Mucosa of rectum (tissue), 2 donors: ENCODE measurements at regions not wholly inside any gene's neighbourhood (a gene's known extent, or its start where the extent isn't known, plus 50 kb on each side); places are given as distances from the start of the nearest gene placed in this dataset.

Source experiments
- H3K27ac ChIP-seq, 2 donors: one replicate each; pipeline ENCODE4 v1.7.0; 2013; ENCODE audit warnings: inconsistent platforms in 2 of 2, low read depth in 2 of 2, low read length in 2 of 2
- H3K27me3 ChIP-seq, 2 donors: one replicate each; pipeline ENCODE4 v1.7.0; 2013; ENCODE audit warnings: low read length in 2 of 2; ENCODE audit not compliant: control insufficient read depth in 2 of 2, insufficient read depth in 2 of 2
- H3K36me3 ChIP-seq, 2 donors: one replicate each; pipeline ENCODE4 v1.7.0; 2013; ENCODE audit warnings: low read length in 2 of 2; ENCODE audit not compliant: control insufficient read depth in 2 of 2, insufficient read depth in 2 of 2
- H3K4me1 ChIP-seq, 2 donors: one replicate each; pipeline ENCODE4 v1.7.0; 2013; ENCODE audit warnings: low read length in 2 of 2, mild to moderate bottlenecking in 1 of 2; ENCODE audit not compliant: control insufficient read depth in 2 of 2, insufficient read depth in 2 of 2
- H3K4me3 ChIP-seq, 2 donors: one replicate each; pipeline ENCODE4 v1.7.0; 2013; ENCODE audit warnings: low read length in 2 of 2
- H3K9ac ChIP-seq, 2 donors: one replicate each; pipeline ENCODE4 v1.7.0; 2013; ENCODE audit warnings: low read length in 2 of 2, low read depth in 1 of 2, mild to moderate bottlenecking in 1 of 2
- H3K9me3 ChIP-seq, 2 donors: one replicate each; pipeline ENCODE4 v1.7.0; 2013; ENCODE audit warnings: low read length in 2 of 2; ENCODE audit not compliant: control insufficient read depth in 2 of 2
- donor health status: healthy.
- donor health status: Normal muscosa, but diverticular disease.

DNA sequence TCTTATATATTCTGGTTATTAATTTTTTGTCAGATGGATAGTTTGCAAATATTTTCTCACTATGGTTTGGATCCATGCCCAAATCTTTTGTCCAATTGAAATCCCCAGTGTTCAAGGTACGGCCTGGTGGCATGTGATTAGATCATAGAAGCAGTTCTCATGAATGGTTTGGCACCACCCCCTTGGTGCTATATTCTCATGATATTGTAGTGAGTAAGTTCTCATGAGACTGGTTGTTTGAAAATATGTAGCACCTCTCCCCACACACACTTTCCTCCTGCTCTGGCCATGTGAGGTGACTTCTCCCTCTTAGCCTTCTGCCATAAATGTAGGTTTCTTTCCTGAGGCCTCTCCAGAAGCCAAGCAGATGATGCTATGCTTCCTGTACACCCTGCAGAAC, 107.7 kb upstream of the KYNU start:
- Histone ChIP-seq H3K4me3 (no peak overlapping the region), H3K4me1 (no peaks in the 10 kb centered on the region), H3K9ac (no peak overlapping the region), H3K27ac (no peak overlapping the region), H3K9me3 (no peaks in the 10 kb centered on the region), H3K36me3 (no peaks in the 10 kb centered on the region), H3K27me3 (no peaks in the 10 kb centered on the region)

DNA sequence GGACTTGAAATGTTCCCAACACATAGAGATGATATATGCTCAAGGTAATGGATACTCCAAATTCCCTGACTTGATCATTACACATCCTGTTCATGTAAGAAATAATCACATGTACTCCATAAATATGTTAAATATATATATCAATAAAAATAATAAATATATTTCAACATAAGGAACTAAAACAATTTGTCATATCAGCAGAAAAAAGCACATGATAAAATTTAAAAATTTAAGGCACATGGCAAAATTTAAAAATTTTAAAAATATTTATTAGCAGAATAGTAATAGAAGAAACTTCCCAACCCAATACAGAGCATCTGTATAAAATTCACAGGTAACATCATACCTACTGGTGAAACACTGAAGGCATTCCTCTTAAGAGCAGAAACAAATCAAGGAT, 109.6 kb upstream of the KYNU start:
- H3K27ac ChIP-seq, result no peak overlapping the region
- H3K36me3 ChIP-seq, result no peaks in the 10 kb centered on the region
- no peak overlapping the region for H3K9ac ChIP-seq
- no peak overlapping the region for H3K4me3 ChIP-seq
- H3K27me3 ChIP-seq, result no peaks in the 10 kb centered on the region
- no peaks in the 10 kb centered on the region for H3K9me3 ChIP-seq
- no peaks in the 10 kb centered on the region for H3K4me1 ChIP-seq

DNA sequence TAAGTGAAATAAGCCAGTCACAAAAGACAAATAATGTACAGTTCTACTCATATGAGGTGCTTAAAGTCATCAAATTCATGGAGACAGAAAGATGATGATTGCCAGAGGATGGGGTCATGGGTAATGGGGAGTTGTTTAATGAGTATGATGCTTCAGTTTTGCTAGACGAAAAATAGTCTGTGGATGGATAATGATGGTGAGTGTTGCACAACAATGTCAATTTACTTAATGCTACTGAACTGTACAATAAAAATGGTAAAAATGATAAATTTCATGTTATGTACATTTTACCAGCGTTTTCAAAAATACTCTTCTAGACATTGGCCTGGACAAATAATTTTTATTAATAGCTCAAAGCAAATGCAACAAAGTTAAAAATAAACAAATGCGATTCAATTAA, 118.5 kb upstream of the KYNU start:
- Histone ChIP-seq H3K4me1 (no peaks in the 10 kb centered on the region), H3K27ac (no peak overlapping the region), H3K9me3 (no peaks in the 10 kb centered on the region), H3K36me3 (no peaks in the 10 kb centered on the region), H3K9ac (no peak overlapping the region), H3K4me3 (no peak overlapping the region), H3K27me3 (no peaks in the 10 kb centered on the region)

DNA sequence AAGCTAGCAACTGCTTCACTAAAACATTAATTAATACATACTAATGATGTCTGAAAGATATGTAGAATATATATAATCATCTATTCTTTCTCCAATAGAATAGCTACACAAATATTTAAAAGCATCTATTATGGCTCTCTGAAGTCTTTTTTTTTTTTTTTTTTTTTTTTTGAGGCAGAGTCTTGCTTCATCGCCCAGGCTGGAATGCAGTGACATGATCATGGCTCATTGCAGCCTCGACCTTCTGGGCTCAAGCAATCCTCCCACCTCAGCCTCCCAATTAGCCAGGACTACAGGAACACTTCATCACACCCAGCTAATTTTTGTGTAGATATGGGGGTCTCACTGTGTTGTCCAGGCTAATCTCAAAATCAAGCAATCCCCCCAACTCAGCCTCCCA, 120.4 kb upstream of the KYNU start:
- Histone ChIP-seq H3K4me1 (no peaks in the 10 kb centered on the region), H3K4me3 (no peak overlapping the region), H3K27me3 (no peaks in the 10 kb centered on the region), H3K9me3 (no peaks in the 10 kb centered on the region), H3K9ac (no peak overlapping the region), H3K27ac (no peak overlapping the region), H3K36me3 (no peaks in the 10 kb centered on the region)

DNA sequence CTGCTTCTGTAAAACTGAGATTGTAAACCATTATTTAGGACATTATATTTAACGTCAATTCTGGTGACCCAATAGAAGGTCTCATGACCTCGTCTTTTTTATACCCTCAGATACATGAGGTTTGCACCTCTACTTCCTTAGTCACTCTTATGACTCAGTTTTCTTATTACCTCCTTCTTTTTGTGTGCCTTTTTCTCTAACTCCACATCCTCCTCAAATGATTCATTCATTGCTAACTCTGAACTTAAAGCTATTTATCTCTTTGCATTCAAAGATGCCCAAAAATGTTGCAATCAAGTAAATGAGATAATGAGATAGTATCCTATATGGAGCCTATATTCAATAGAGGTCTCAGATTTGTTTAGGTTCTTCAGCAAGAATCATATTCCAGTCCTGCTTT, 121.0 kb upstream of the KYNU start:
- H3K9me3 ChIP-seq, result no peaks in the 10 kb centered on the region
- no peak overlapping the region for H3K27ac ChIP-seq
- H3K27me3 ChIP-seq, result no peaks in the 10 kb centered on the region
- H3K4me3 ChIP-seq, result no peak overlapping the region
- H3K36me3 ChIP-seq, result no peaks in the 10 kb centered on the region
- no peak overlapping the region for H3K9ac ChIP-seq
- H3K4me1 ChIP-seq, result no peaks in the 10 kb centered on the region

DNA sequence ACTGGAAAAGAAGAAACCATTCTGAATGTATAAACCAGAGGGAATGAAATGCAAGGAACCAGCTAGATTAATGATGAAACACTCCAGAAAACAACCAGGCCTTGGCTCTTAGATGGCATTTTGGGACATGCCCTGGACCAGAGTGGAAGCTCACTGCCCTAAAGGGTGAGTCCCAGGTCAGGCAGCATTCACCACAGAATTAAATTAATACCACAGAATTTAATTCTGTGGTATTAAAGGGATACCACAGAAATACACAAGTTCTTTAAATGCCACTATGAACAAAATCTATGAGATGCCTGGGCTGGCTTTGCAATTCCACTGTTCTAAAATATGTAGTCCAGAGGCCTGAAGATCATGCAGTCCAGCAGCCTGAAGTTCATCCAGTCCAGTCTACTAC, 122.3 kb upstream of the KYNU start:
- H3K4me1 ChIP-seq, result no peaks in the 10 kb centered on the region
- H3K27ac ChIP-seq, result no peak overlapping the region
- no peaks in the 10 kb centered on the region for H3K27me3 ChIP-seq
- no peaks in the 10 kb centered on the region for H3K9me3 ChIP-seq
- H3K9ac ChIP-seq, result no peak overlapping the region
- H3K4me3 ChIP-seq, result no peak overlapping the region
- no peaks in the 10 kb centered on the region for H3K36me3 ChIP-seq

DNA sequence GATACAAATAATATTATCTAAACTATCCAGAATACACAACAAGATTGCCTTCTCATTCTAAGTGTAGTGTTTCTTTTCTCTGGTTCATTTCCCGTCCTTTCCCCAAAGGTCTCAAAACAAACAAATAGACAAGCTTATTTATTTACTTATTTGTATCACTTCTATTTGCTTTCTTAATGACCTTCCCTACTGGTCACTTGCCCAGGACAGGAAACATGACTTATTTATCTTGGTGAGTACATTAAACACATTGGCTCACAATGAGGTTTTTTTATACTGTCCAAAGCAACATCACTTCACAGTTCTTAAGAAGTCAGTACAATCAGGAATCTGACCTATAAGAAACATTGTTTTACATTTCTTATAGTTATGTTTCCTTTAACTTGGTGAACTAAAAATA, 123.3 kb upstream of the KYNU start:
- Histone ChIP-seq H3K27ac (no peak overlapping the region), H3K4me1 (no peaks in the 10 kb centered on the region), H3K27me3 (no peaks in the 10 kb centered on the region), H3K9me3 (no peaks in the 10 kb centered on the region), H3K4me3 (no peak overlapping the region), H3K9ac (no peak overlapping the region), H3K36me3 (no peaks in the 10 kb centered on the region)

DNA sequence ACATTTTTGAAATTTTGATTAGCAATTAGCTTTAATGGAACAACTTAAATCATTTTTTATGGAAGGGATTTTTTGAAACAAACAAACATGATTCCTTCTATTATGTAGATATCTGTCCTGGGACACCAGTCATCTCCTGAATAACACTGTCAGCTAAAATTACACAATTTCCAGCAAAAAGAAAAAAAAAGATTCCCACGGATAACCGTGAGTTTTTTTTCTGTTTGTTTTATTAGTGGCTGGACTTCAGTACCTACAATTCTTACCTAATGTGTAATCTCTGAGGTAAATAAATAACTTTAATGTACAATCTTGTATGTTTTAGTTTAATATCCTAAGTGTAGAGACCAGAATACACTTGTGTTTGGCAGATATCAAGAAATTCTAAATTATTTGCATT, 126.6 kb upstream of the KYNU start:
- Histone ChIP-seq H3K27me3 (no peaks in the 10 kb centered on the region), H3K27ac (no peak overlapping the region), H3K9ac (no peak overlapping the region), H3K4me3 (no peak overlapping the region), H3K4me1 (no peaks in the 10 kb centered on the region), H3K36me3 (no peaks in the 10 kb centered on the region), H3K9me3 (no peaks in the 10 kb centered on the region)

DNA sequence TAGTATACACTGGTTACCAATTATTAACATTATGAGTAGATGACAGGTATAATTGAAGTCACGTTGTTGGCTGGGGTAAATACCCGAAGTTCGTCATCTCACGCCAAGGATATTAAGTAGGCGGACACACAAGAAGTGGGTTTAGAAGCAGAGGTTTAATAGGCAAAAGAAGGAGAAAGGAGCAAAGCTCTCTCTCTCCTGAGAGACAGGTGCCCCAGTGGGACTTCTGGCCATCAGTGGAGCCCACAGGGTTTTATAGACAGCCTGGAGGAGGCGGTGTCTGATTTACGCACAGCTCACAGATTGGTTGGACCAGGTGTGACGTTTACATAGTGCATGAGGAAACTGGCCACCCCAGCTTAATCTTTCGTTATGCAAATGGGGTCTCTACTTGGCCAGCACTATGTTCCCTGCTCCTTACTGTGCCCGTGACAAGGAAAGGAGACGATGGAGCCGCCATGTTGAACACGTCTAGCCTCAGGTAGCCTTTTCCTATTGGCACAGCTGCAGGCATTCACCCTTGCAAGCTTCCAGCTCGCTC, 128.8 kb upstream of the KYNU start:
- H3K4me3 ChIP-seq, result no peak overlapping the region
- no peak overlapping the region for H3K27ac ChIP-seq
- no peaks in the 10 kb centered on the region for H3K36me3 ChIP-seq
- H3K27me3 ChIP-seq, result no peaks in the 10 kb centered on the region
- H3K9me3 ChIP-seq, result no peaks in the 10 kb centered on the region
- no peak overlapping the region for H3K9ac ChIP-seq
- no peaks in the 10 kb centered on the region for H3K4me1 ChIP-seq

DNA sequence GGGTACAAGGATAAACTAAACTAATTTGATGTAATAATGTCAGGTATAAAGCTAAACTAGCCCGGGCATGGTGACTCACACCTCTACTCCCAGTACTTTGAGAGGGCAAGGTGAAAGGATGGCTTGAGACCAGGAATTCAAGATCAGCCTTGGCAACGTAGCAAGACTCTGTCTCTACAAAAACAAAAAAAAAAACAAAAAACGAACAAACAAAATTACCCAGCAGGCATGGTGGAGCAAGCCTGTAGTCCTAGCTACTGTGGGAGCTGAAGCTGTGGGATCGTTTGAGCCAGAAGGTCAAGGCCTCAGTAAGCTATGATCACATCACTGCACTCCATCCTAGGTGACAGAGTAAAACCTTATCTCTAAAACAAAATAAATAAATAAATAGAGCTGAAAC, 131.8 kb upstream of the KYNU start:
- H3K27ac ChIP-seq, result no peak overlapping the region
- H3K36me3 ChIP-seq, result no peaks in the 10 kb centered on the region
- H3K4me1 ChIP-seq, result no peaks in the 10 kb centered on the region
- H3K4me3 ChIP-seq, result no peak overlapping the region
- H3K9me3 ChIP-seq, result no peaks in the 10 kb centered on the region
- no peak overlapping the region for H3K9ac ChIP-seq
- H3K27me3 ChIP-seq, result no peaks in the 10 kb centered on the region
